Keratinocyte (primary cell): ENCODE measurements at regions not wholly inside any gene's neighbourhood (a gene's known extent, or its start where the extent isn't known, plus 50 kb on each side); places are given as distances from the start of the nearest gene placed in this dataset.

Experiments used
- CTCF ChIP-seq, 3 experiments: IDR thresholded peaks in 1 of 3; conservative IDR thresholded peaks in 1 of 3; optimal IDR thresholded peaks in 1 of 3; 2 replicates in 2 of 3; 3 replicates in 1 of 3; pipeline versions ENCODE3 to v1.5.1; 2011; ENCODE audit warnings: low read length in 3 of 3, mild to moderate bottlenecking in 3 of 3, moderate library complexity in 2 of 3, control low read depth in 1 of 3, inconsistent platforms in 1 of 3; ENCODE audit not compliant: insufficient read depth in 2 of 3; ENCODE audit errors: extremely low read depth in 1 of 3
- EZH2 ChIP-seq: IDR thresholded peaks from one replicate; pipeline ENCODE4 v1.6.1; 2012; ENCODE audit warnings: inconsistent platforms, mild to moderate bottlenecking, low read length, moderate library complexity

DNA sequence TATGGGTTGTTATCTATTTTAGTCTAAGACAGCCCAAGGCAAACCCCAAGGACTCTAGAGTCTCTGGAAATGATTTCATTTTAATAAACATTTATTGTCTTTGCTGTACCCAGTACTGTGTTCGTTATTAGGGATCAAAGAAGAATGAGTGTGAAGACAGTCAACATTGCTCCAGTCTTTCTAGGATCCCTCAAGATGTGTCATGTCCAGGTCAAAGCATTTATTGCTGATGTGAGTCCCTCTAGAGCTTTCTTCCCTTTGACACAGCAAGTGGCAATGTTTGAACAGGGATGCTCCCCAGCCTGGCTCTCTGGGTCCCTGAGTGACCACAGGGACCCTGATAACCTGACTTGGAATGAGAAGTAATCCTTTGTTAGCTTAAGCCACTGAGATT, 123.1 kb upstream of the STK17B start:
- TF ChIP-seq CTCF (optimal IDR thresholded peaks at IDR 0.05 in 1 of 3, IDR thresholded peaks at IDR 0.05 in 1 of 3, conservative IDR thresholded peaks at IDR 0.05 in 1 of 3; ENCODE audit: extremely low read depth in 1 of 3, insufficient read depth in 2 of 3, low read length in 3 of 3) (no peak), EZH2 (no peak)
